Peyer's patch (tissue), 4 donors: ENCODE measurements at regions not wholly inside any gene's neighbourhood (a gene's known extent, or its start where the extent isn't known, plus 50 kb on each side); places are given as distances from the start of the nearest gene placed in this dataset.

Source experiments
- POLR2A ChIP-seq, 2 donors: fragments of 450-650 bp; IDR thresholded peaks; one replicate each; pipeline ENCODE4 v1.5.1; 2017; ENCODE audit warnings: antibody characterized with exemption in 2 of 2, mild to moderate bottlenecking in 2 of 2, moderate library complexity in 2 of 2
- TF ChIP-seq, protein P1 (sequence below), 6 experiments: fragments of 450-650 bp in 4 of 6; fragments of 200-600 bp in 2 of 6; sonication (generic) in 1 of 6; IDR thresholded peaks; one replicate each; pipeline ENCODE4 v1.5.1; 2017 to 2019; ENCODE audit warnings: antibody characterized with exemption in 6 of 6, mild to moderate bottlenecking in 3 of 6, moderate library complexity in 1 of 6

DNA sequence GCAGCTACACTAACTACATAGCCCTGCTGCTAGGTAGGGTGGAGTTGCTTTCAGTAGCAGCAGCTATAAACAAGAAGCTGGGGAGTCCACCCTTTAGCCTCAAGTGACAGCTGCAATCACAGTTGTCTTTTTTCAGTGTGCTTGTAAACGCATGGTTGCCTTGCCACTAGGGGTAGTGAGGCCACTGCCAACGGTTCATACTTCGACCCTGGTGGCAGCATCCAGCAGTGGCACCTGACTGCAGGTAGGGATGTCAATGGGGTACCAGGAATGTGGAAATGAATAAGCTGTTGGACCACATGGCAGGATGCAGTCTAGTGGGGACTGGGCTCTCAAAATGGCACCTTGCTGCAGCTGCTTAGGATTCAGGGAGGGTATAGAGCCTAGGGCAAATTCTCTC, 367.2 kb downstream of the RASEF start:
- TF ChIP-seq, protein P1, sequence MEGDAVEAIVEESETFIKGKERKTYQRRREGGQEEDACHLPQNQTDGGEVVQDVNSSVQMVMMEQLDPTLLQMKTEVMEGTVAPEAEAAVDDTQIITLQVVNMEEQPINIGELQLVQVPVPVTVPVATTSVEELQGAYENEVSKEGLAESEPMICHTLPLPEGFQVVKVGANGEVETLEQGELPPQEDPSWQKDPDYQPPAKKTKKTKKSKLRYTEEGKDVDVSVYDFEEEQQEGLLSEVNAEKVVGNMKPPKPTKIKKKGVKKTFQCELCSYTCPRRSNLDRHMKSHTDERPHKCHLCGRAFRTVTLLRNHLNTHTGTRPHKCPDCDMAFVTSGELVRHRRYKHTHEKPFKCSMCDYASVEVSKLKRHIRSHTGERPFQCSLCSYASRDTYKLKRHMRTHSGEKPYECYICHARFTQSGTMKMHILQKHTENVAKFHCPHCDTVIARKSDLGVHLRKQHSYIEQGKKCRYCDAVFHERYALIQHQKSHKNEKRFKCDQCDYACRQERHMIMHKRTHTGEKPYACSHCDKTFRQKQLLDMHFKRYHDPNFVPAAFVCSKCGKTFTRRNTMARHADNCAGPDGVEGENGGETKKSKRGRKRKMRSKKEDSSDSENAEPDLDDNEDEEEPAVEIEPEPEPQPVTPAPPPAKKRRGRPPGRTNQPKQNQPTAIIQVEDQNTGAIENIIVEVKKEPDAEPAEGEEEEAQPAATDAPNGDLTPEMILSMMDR (IDR thresholded peaks at IDR 0.05), result no peak
- TF ChIP-seq POLR2A (IDR thresholded peaks at IDR 0.05), result no peak
